ENCODE measurements at regions not wholly inside any gene's neighbourhood (a gene's known extent, or its start where the extent isn't known, plus 50 kb on each side); places are given as distances from the start of the nearest gene placed in this dataset.

DNA sequence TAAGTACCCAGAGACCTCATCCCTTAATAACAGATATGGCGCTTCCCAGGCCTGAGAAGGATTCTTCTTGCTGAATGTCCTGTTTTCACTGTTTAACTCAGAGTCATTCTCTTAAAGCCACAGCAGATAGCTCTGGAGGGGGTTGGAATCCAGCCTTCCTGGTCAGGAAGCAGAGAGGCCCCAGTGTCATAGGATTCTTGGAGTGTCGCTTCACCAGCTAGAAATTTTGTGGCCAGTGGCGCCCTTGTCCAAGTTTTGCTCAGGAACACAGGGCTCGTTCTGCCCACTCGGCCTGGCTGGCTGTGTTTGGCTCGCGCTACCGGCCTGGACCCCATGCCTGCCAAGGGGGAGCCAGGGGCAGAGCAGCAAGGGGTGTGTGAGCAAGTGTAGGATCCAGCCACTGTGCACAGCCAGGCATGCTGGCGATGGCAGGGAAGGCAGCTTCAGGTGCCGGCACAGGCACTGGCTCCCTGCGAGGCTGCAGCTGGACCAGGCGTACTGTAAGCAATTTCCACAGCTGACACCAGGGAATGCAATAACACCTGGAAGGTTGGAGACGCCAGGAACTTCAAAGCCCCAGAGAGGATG is 214.8 kb upstream of the SESN3 start:
- TF ChIP-seq EZH2 (IDR thresholded peaks at IDR 0.05) (no peak), POLR2AphosphoS5 (IDR thresholded peaks at IDR 0.05; ENCODE audit: borderline replicate concordance, low read depth, low read length) (no peak)

Data from SK-N-MC (cell line).